Body of pancreas (tissue), 4 donors: ENCODE measurements at regions not wholly inside any gene's neighbourhood (a gene's known extent, or its start where the extent isn't known, plus 50 kb on each side); places are given as distances from the start of the nearest gene placed in this dataset.

Experiments
- ATAC-seq: fragments of 150-250 bp; one replicate; pipeline ENCODE4 v1.9.1; 2016
- DNase-seq, 4 donors: peaks; one replicate each; pipeline ENCODE4 v3.0.0-alpha.2; 2019
- H3K27ac ChIP-seq, 4 donors: fragments of 200-600 bp; sonication (generic); 1 replicate in 3 of 4; 2 replicates in 1 of 4; pipeline versions ENCODE4 v1.5.1 to v1.6.1; 2016 to 2019; ENCODE audit warnings: mild to moderate bottlenecking in 1 of 4, mixed read lengths in 1 of 4, moderate library complexity in 1 of 4
- H3K27me3 ChIP-seq, 2 donors: fragments of 200-600 bp; sonication (generic); one replicate each; pipeline ENCODE4 v1.6.0; 2016; ENCODE audit warnings: mild to moderate bottlenecking in 1 of 2
- H3K36me3 ChIP-seq, 2 donors: fragments of 200-600 bp; sonication (generic); replicated peaks in 1 of 2; 2 replicates each; pipeline ENCODE4 v1.5.1; 2016; ENCODE audit warnings: low read depth in 2 of 2; ENCODE audit not compliant: insufficient read depth in 1 of 2
- H3K4me1 ChIP-seq: fragments of 200-600 bp; sonication (generic); one replicate; pipeline ENCODE4 v1.6.0; 2016
- H3K4me3 ChIP-seq, 2 donors: fragments of 200-600 bp; sonication (generic); 1 replicate in 1 of 2; 2 replicates in 1 of 2; pipeline ENCODE4 v1.5.1; 2016 to 2019
- H3K9me3 ChIP-seq, 3 donors: fragments of 200-600 bp; sonication (generic); 1 replicate in 2 of 3; 2 replicates in 1 of 3; pipeline ENCODE4 v1.5.1; 2016
- POLR2A ChIP-seq, 3 donors: fragments of 450-650 bp; IDR thresholded peaks; one replicate each; pipeline ENCODE4 v1.6.1; 2016; ENCODE audit warnings: antibody characterized with exemption in 3 of 3, mild to moderate bottlenecking in 2 of 3
- whole genome bisulfite sequencing, 2 donors: methylation state at CpG; one replicate each; pipeline ENCODE4 v1.1.5; 2017; 5-methylcytosine and 5-hydroxymethylcytosine counted together
- intact Hi-C: fragments of 100-400 bp; cut with DNase I; formaldehyde crosslinking; loops from one replicate; pipeline ENCODE4 v1.15.1; 2023
- TF ChIP-seq, protein P1 (sequence below), 7 experiments: fragments of 450-650 bp in 4 of 7; fragments of 200-600 bp in 3 of 7; sonication (generic) in 3 of 7; IDR thresholded peaks; one replicate each; pipeline ENCODE4 v1.5.1; 2016 to 2019; ENCODE audit warnings: antibody characterized with exemption in 7 of 7

- no peaks in the 10 kb centered on the region for H3K4me1 ChIP-seq
- no peaks in the 10 kb centered on the region for H3K9me3 ChIP-seq
- no peaks in the 10 kb centered on the region for H3K36me3 ChIP-seq
- no peak overlapping the region for H3K4me3 ChIP-seq
- H3K27me3 ChIP-seq = no peaks in the 10 kb centered on the region
- DNase-seq (peak in 1 of 4 donors; percentile 32), ATAC-seq (no peak)
- intact Hi-C loops = no loop called here
- H3K27ac ChIP-seq = no peak overlapping the region
- WGBS, 2 donors = 50 to 75% methylated on average over 1 of the region's 1 CpG
- TF ChIP-seq, protein P1, sequence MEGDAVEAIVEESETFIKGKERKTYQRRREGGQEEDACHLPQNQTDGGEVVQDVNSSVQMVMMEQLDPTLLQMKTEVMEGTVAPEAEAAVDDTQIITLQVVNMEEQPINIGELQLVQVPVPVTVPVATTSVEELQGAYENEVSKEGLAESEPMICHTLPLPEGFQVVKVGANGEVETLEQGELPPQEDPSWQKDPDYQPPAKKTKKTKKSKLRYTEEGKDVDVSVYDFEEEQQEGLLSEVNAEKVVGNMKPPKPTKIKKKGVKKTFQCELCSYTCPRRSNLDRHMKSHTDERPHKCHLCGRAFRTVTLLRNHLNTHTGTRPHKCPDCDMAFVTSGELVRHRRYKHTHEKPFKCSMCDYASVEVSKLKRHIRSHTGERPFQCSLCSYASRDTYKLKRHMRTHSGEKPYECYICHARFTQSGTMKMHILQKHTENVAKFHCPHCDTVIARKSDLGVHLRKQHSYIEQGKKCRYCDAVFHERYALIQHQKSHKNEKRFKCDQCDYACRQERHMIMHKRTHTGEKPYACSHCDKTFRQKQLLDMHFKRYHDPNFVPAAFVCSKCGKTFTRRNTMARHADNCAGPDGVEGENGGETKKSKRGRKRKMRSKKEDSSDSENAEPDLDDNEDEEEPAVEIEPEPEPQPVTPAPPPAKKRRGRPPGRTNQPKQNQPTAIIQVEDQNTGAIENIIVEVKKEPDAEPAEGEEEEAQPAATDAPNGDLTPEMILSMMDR (IDR thresholded peaks at IDR 0.05) = no peak
- TF ChIP-seq POLR2A (IDR thresholded peaks at IDR 0.05) = no peak
Observed at GRCh38 chr3:63043631-63044030, 168.4 kb upstream of the CADPS start.

- 50 to 62% methylated on average over 2 of the region's 2 CpGs for WGBS, 2 donors
- Histone ChIP-seq H3K36me3 (no peaks in the 10 kb centered on the region), H3K4me3 (no peak overlapping the region), H3K9me3 (no peaks in the 10 kb centered on the region), H3K4me1 (no peaks in the 10 kb centered on the region), H3K27me3 (no peaks in the 10 kb centered on the region), H3K27ac (no peak overlapping the region)
- no peak for TF ChIP-seq POLR2A (IDR thresholded peaks at IDR 0.05)
- TF ChIP-seq, protein P1 (IDR thresholded peaks at IDR 0.05) = no peak
- ATAC-seq = no peak
- DNase-seq = no peak
- intact Hi-C loops = no loop called here
Observed at GRCh38 chr3:63046152-63046551, 170.9 kb upstream of the CADPS start.

GRCh38 chr3:63046580-63046979 lies 171.4 kb upstream of the CADPS start:
- TF ChIP-seq, protein P1 (IDR thresholded peaks at IDR 0.05) = no peak
- no peak for TF ChIP-seq POLR2A (IDR thresholded peaks at IDR 0.05)
- ATAC-seq (no peak), DNase-seq (no peak)
- no peak overlapping the region for H3K4me3 ChIP-seq
- no peak overlapping the region for H3K27ac ChIP-seq
- 77 to 85% methylated on average over 4 of the region's 4 CpGs for WGBS, 2 donors
- H3K36me3 ChIP-seq = no peaks in the 10 kb centered on the region
- H3K4me1 ChIP-seq = no peaks in the 10 kb centered on the region
- no peaks in the 10 kb centered on the region for H3K27me3 ChIP-seq
- intact Hi-C loops = no loop called here
- no peaks in the 10 kb centered on the region for H3K9me3 ChIP-seq

DNA sequence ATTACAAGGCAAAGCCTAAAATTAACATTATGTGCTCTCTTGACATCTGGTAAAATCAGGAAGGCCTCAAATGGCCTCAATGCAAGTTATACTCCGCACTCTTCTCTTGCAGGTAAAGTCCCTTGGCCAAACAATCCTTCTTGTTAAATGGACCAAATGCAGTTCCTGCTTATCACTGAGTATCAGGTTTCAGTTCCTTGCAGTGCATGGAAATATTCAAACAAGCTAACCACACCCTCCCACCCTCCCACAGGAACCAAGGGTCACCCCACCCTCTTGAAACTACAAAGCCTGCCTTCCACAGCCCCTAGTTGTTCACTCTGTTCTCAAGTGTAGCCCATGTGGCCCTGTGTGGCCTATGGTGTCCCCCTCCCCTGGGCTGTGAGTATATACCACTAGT lies 171.9 kb upstream of the CADPS start:
- H3K4me1 ChIP-seq = no peaks in the 10 kb centered on the region

More for the DNA sequence above, 171.9 kb upstream of the CADPS start:
- 74 to 75% methylated on average over 1 of the region's 1 CpG for WGBS, 2 donors
- no peak for TF ChIP-seq POLR2A (IDR thresholded peaks at IDR 0.05)
- TF ChIP-seq, protein P1 (IDR thresholded peaks at IDR 0.05) = no peak
- no peak overlapping the region for H3K4me3 ChIP-seq
- H3K36me3 ChIP-seq = no peaks in the 10 kb centered on the region
- H3K27ac ChIP-seq = no peak overlapping the region
- ATAC-seq (no peak), DNase-seq (no peak)
- no peaks in the 10 kb centered on the region for H3K9me3 ChIP-seq
- intact Hi-C loops = no loop called here
- H3K27me3 ChIP-seq = no peaks in the 10 kb centered on the region
